22Rv1 (cell line): ENCODE measurements at regions not wholly inside any gene's neighbourhood (a gene's known extent, or its start where the extent isn't known, plus 50 kb on each side); places are given as distances from the start of the nearest gene placed in this dataset.

Experiments used
- CTCF ChIP-seq: fragments of 450-650 bp; IDR thresholded peaks from 2 replicates; pipeline ENCODE4 v1.5.1; 2017; ENCODE audit warnings: mild to moderate bottlenecking
- ZFX ChIP-seq: fragments of 450-650 bp; IDR thresholded peaks from 2 replicates; pipeline ENCODE4 v1.6.1; 2017; ENCODE audit warnings: antibody characterized with exemption, borderline replicate concordance

- TF ChIP-seq CTCF = no peak
- TF ChIP-seq ZFX = no peak
Measured at GRCh38 chr3:159629329-159630084, 359.1 kb upstream of the IL12A start.
